K562 (cell line): ENCODE measurements at regions not wholly inside any gene's neighbourhood (a gene's known extent, or its start where the extent isn't known, plus 50 kb on each side); places are given as distances from the start of the nearest gene placed in this dataset.

Experiments used
- ATAC-seq: fragments of 200-7000 bp; cut with Tn5 transposase; 3 replicates; pipeline ENCODE4 v1.9.1; 2020; ENCODE audit warnings: moderate library complexity
- BruUV-seq: library from RNA; stranded (reverse); fragments of 400-500 nt; replicated peaks from 2 replicates; lab custom pipeline; 2021; lab: Mats Ljungman, UMichigan
- CTCF ChIA-PET: fragments of 300-600 bp; formaldehyde crosslinking; extraction: SDS; loops from one replicate; lab custom pipeline; 2021; ENCODE audit warnings: low intra/inter-chr PET ratio; lab: Yijun Ruan, JAX
- POLR2A ChIA-PET: fragments of 300-600, 350-650 bp; sonication (Branson Sonifier 250); formaldehyde crosslinking; extraction: SDS; loops from one replicate; lab custom pipeline; 2021; ENCODE audit warnings: antibody characterized with exemption, inconsistent platforms; lab: Yijun Ruan, JAX
- DNase-seq, 4 experiments: peaks; one replicate each; pipeline versions ENCODE4 v3.0.0 to v3.0.0-alpha.2; 2011 to 2018; ENCODE audit warnings: low spot score in 3 of 4, mixed read lengths in 3 of 4; ENCODE audit errors: extremely low read depth in 1 of 4
- FAIRE-seq: peaks from 2 replicates; lab custom pipeline; 2011; peaks lifted over from hg19 to GRCh38; lab: Jason Lieb, UNC
- H2AFZ ChIP-seq: 2 replicates; pipeline ENCODE4 v1.6.0; 2011; ENCODE audit warnings: low read depth, low read length, control low read depth, inconsistent platforms
- H3K27ac ChIP-seq: fragments of 200-600 bp; 3 replicates; pipeline ENCODE4 v1.8.0; 2011; ENCODE audit warnings: low read depth, mild to moderate bottlenecking, control low read depth, inconsistent platforms, low read length, moderate library complexity, mixed read lengths; ENCODE audit errors: extremely low read depth
- H3K27me3 ChIP-seq, 2 experiments: fragments of 300-600 bp in 1 of 2; 2 replicates in 1 of 2; 3 replicates in 1 of 2; pipeline versions ENCODE4 v1.6.0 to v1.8.0; 2011; ENCODE audit warnings: inconsistent platforms in 2 of 2, low read length in 2 of 2, mild to moderate bottlenecking in 1 of 2, mixed read lengths in 1 of 2, moderate library complexity in 1 of 2; ENCODE audit not compliant: control insufficient read depth in 2 of 2, insufficient read depth in 2 of 2
- H3K36me3 ChIP-seq: fragments of 300-600 bp; 3 replicates; pipeline ENCODE4 v1.8.0; 2011; ENCODE audit warnings: mild to moderate bottlenecking, low read length, inconsistent platforms; ENCODE audit not compliant: control insufficient read depth, insufficient read depth
- H3K4me1 ChIP-seq, 2 experiments: fragments of 200-600 bp in 1 of 2; replicated peaks in 1 of 2; 2 replicates in 1 of 2; 3 replicates in 1 of 2; pipeline versions ENCODE4 v1.5.1 to v1.8.0; 2011; ENCODE audit warnings: inconsistent platforms in 2 of 2, low read length in 2 of 2, mild to moderate bottlenecking in 1 of 2, mixed read lengths in 1 of 2, moderate library complexity in 1 of 2; ENCODE audit not compliant: control insufficient read depth in 2 of 2, insufficient read depth in 2 of 2
- H3K4me2 ChIP-seq: 2 replicates; pipeline ENCODE4 v1.6.1; 2011; ENCODE audit warnings: low read length, control low read depth, inconsistent platforms, mixed read lengths; ENCODE audit not compliant: insufficient read depth
- H3K4me3 ChIP-seq: fragments of 200-600 bp; sonication (generic), shearing (Covaris generic); 2 replicates; pipeline ENCODE4 v1.5.1; 2016; ENCODE audit warnings: control low read depth, inconsistent platforms
- H3K79me2 ChIP-seq: fragments of 200-600 bp; 3 replicates; pipeline ENCODE4 v1.8.0; 2011; ENCODE audit warnings: low read length, inconsistent platforms; ENCODE audit not compliant: control insufficient read depth, insufficient read depth
- H3K9ac ChIP-seq, 2 experiments: 2 replicates each; pipeline versions ENCODE4 v1.6.0 to v1.6.1; 2011; ENCODE audit warnings: low read depth in 2 of 2, low read length in 2 of 2, control low read depth in 1 of 2, inconsistent platforms in 1 of 2, mild to moderate bottlenecking in 1 of 2, mixed read lengths in 1 of 2; ENCODE audit not compliant: insufficient read depth in 1 of 2
- H3K9me1 ChIP-seq: one replicate; pipeline ENCODE4 v1.6.0; 2011; ENCODE audit warnings: inconsistent platforms, mild to moderate bottlenecking, low read length, moderate library complexity; ENCODE audit not compliant: control insufficient read depth, insufficient read depth
- H3K9me3 ChIP-seq: replicated peaks from 2 replicates; pipeline ENCODE4 v1.5.1; 2011; ENCODE audit warnings: low read depth, low read length, inconsistent platforms; ENCODE audit not compliant: control insufficient read depth, insufficient read depth
- H4K20me1 ChIP-seq: replicated peaks from 2 replicates; pipeline ENCODE4 v1.6.1; 2011; ENCODE audit warnings: low read length, inconsistent platforms, mixed read lengths; ENCODE audit not compliant: control insufficient read depth, insufficient read depth
- FOXP1 ChIP-seq: sonication (generic); formaldehyde crosslinking; IDR thresholded peaks from 2 replicates; pipeline ENCODE4 v1.8.0; 2022; ENCODE audit warnings: mild to moderate bottlenecking, missing genetic modification reagents
- NRF1 ChIP-seq, 2 experiments: fragments of 450-650 bp; IDR thresholded peaks in 1 of 2; conservative IDR thresholded peaks in 1 of 2; 2 replicates each; pipeline ENCODE4 v1.6.1; 2014; ENCODE audit warnings: mild to moderate bottlenecking in 2 of 2
- PRMT5 ChIP-seq: sonication (generic); formaldehyde crosslinking; IDR thresholded peaks from 2 replicates; pipeline ENCODE4 v1.5.0; 2020; ENCODE audit warnings: missing genetic modification reagents
- ZC3H8 ChIP-seq: fragments of 450-650 bp; IDR thresholded peaks from 2 replicates; pipeline ENCODE4 v1.6.1; 2017
- ZKSCAN1 ChIP-seq: fragments of 150-350 bp; IDR thresholded peaks from 2 replicates; pipeline ENCODE4 v1.6.1; 2016; ENCODE audit warnings: low read depth, low read length
- WGBS: fragments of 100-300 bp; shearing (Covaris generic); methylation state at CpG from one replicate; pipeline ENCODE4 v1.1.6; 2016; ENCODE audit warnings: low coverage, mixed read lengths; ENCODE audit not compliant: insufficient coverage; ENCODE audit errors: missing lambda C conversion rate; 5-methylcytosine and 5-hydroxymethylcytosine counted together
- in situ Hi-C: fragments of 300-500 bp; cut with MboI; formaldehyde crosslinking; loops from 4 replicates; pipeline ENCODE4 v1.15.0; 2018; ENCODE audit warnings: inconsistent platforms, mixed read lengths
- intact Hi-C: fragments of 100-400 bp; cut with micrococcal nuclease; formaldehyde crosslinking; loops from 2 replicates; pipeline ENCODE4 v1.14.2; 2022
- TF ChIP-seq, protein P1 (sequence below): fragments of 250-450 bp; sonication (Bioruptor Pico); IDR thresholded peaks from 2 replicates; pipeline ENCODE4 v1.4.0; 2020; ENCODE audit warnings: mild to moderate bottlenecking, moderate library complexity
- TF ChIP-seq, protein P2 (sequence below): fragments of 200-800 bp; sonication (Bioruptor generic); IDR thresholded peaks from 2 replicates; pipeline ENCODE4 v1.6.1; 2017; ENCODE audit warnings: missing genetic modification characterization, missing compliant biosample characterization
- TF ChIP-seq, protein P3 (sequence below): sonication (generic); formaldehyde crosslinking; IDR thresholded peaks from 2 replicates; pipeline ENCODE4 v1.8.0; 2022; ENCODE audit warnings: mild to moderate bottlenecking, missing genetic modification reagents, borderline replicate concordance
- TF ChIP-seq, protein P4 (sequence below): fragments of 450-650 bp; IDR thresholded peaks from 2 replicates; pipeline ENCODE4 v1.6.1; 2016; ENCODE audit warnings: low read depth, mild to moderate bottlenecking, moderate library complexity

DNA sequence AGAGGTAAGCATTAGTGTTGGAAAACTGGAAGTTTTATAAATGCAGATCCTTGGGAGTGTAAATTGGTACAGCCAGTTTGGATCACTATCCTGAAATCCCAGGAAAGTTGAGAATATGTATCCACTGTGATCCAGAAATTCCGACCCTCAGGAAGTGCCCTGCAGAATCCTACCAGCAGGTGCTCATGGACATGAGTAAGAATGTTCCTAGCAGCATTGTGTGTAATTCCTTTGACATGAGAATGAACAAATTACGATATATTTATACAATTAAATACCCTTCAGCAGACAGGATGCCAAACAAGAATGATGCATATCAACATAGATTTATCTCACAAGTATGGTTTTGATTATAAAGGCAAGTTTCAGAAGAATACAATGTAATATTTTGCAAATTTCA is 181.6 kb downstream of the XPNPEP1 start:
- intact Hi-C loops (no loop called here), in situ Hi-C loops (no loop called here)
- CTCF ChIA-PET: no interaction called here
- Histone ChIP-seq H3K9ac (no peak overlapping the region), H3K9me1 (no peaks in the 10 kb centered on the region), H3K4me2 (no peak overlapping the region), H3K27ac (no peak overlapping the region), H3K79me2 (no peaks in the 10 kb centered on the region), H3K36me3 (no peaks in the 10 kb centered on the region), H3K27me3 (no peaks in the 10 kb centered on the region), H2AFZ (no peak overlapping the region), H3K4me3 (no peak overlapping the region), H3K9me3 (no peaks in the 10 kb centered on the region), H4K20me1 (no peaks in the 10 kb centered on the region), H3K4me1 (no peaks in the 10 kb centered on the region)
- POLR2A ChIA-PET: no interaction called here
- no peak for DNase-seq
- no peak for FAIRE-seq
- WGBS: 6% methylated on average over 2 of the region's 2 CpGs
- no peak for ATAC-seq
- no TSS peak for BruUV-seq
- TF ChIP-seq ZC3H8: no peak

DNA sequence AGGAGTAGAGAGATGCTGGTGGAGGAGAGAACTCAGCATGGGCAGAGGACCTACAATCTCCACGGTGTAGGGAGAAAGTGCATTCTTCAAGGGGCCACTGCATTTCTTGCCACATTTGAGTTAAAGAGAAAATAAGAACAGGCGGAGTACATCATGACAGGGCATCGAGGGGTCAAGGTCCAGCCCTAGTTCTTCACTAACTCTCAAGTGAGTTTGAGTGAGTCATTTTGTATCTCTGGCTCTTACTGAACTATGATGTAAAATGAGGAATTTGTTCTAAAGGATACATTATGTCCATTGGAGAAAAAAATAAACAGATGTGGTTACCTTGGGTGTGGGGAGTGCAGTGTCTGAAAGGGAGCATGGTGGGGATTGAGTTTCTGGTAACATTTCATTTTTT is 182.9 kb downstream of the XPNPEP1 start:
- Histone ChIP-seq H3K27me3 (no peaks in the 10 kb centered on the region), H3K79me2 (no peaks in the 10 kb centered on the region), H3K4me3 (no peak overlapping the region), H3K9me3 (no peaks in the 10 kb centered on the region), H3K9me1 (no peaks in the 10 kb centered on the region), H3K4me2 (no peak overlapping the region), H3K27ac (no peak overlapping the region), H3K36me3 (no peaks in the 10 kb centered on the region), H4K20me1 (no peaks in the 10 kb centered on the region), H3K4me1 (no peaks in the 10 kb centered on the region), H3K9ac (no peak overlapping the region), H2AFZ (no peak overlapping the region)
- ATAC-seq (no peak), DNase-seq (no peak), FAIRE-seq (no peak)
- intact Hi-C loops: no loop called here
- CTCF ChIA-PET: no interaction called here
- POLR2A ChIA-PET: no interaction called here
- 8% methylated on average over 3 of the region's 3 CpGs for WGBS
- in situ Hi-C loops: no loop called here
- no TSS peak for BruUV-seq
- TF ChIP-seq, protein P1, sequence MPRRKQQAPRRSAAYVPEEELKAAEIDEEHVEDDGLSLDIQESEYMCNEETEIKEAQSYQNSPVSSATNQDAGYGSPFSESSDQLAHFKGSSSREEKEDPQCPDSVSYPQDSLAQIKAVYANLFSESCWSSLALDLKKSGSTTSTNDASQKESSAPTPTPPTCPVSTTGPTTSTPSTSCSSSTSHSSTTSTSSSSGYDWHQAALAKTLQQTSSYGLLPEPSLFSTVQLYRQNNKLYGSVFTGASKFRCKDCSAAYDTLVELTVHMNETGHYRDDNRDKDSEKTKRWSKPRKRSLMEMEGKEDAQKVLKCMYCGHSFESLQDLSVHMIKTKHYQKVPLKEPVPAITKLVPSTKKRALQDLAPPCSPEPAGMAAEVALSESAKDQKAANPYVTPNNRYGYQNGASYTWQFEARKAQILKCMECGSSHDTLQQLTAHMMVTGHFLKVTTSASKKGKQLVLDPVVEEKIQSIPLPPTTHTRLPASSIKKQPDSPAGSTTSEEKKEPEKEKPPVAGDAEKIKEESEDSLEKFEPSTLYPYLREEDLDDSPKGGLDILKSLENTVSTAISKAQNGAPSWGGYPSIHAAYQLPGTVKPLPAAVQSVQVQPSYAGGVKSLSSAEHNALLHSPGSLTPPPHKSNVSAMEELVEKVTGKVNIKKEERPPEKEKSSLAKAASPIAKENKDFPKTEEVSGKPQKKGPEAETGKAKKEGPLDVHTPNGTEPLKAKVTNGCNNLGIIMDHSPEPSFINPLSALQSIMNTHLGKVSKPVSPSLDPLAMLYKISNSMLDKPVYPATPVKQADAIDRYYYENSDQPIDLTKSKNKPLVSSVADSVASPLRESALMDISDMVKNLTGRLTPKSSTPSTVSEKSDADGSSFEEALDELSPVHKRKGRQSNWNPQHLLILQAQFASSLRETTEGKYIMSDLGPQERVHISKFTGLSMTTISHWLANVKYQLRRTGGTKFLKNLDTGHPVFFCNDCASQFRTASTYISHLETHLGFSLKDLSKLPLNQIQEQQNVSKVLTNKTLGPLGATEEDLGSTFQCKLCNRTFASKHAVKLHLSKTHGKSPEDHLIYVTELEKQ (CRISPR knock-in tag): no peak
- TF ChIP-seq NRF1 (conservative IDR thresholded peaks at IDR 0.05 in 1 of 2, IDR thresholded peaks at IDR 0.05 in 1 of 2): no peak
- TF ChIP-seq, protein P2, sequence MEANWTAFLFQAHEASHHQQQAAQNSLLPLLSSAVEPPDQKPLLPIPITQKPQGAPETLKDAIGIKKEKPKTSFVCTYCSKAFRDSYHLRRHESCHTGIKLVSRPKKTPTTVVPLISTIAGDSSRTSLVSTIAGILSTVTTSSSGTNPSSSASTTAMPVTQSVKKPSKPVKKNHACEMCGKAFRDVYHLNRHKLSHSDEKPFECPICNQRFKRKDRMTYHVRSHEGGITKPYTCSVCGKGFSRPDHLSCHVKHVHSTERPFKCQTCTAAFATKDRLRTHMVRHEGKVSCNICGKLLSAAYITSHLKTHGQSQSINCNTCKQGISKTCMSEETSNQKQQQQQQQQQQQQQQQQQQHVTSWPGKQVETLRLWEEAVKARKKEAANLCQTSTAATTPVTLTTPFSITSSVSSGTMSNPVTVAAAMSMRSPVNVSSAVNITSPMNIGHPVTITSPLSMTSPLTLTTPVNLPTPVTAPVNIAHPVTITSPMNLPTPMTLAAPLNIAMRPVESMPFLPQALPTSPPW (CRISPR knock-in tag): no peak
- no peak for TF ChIP-seq PRMT5 (CRISPR knock-in tag)
- TF ChIP-seq FOXP1: no peak
- TF ChIP-seq, protein P3, sequence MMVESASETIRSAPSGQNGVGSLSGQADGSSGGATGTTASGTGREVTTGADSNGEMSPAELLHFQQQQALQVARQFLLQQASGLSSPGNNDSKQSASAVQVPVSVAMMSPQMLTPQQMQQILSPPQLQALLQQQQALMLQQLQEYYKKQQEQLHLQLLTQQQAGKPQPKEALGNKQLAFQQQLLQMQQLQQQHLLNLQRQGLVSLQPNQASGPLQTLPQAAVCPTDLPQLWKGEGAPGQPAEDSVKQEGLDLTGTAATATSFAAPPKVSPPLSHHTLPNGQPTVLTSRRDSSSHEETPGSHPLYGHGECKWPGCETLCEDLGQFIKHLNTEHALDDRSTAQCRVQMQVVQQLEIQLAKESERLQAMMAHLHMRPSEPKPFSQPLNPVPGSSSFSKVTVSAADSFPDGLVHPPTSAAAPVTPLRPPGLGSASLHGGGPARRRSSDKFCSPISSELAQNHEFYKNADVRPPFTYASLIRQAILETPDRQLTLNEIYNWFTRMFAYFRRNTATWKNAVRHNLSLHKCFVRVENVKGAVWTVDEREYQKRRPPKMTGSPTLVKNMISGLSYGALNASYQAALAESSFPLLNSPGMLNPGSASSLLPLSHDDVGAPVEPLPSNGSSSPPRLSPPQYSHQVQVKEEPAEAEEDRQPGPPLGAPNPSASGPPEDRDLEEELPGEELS: no peak
- TF ChIP-seq, protein P4, sequence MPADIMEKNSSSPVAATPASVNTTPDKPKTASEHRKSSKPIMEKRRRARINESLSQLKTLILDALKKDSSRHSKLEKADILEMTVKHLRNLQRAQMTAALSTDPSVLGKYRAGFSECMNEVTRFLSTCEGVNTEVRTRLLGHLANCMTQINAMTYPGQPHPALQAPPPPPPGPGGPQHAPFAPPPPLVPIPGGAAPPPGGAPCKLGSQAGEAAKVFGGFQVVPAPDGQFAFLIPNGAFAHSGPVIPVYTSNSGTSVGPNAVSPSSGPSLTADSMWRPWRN: no peak
- TF ChIP-seq ZKSCAN1: no peak
